Astrocyte (in vitro differentiated cells and primary cell): ENCODE measurements at regions not wholly inside any gene's neighbourhood (a gene's known extent, or its start where the extent isn't known, plus 50 kb on each side); places are given as distances from the start of the nearest gene placed in this dataset.

Source experiments
- EZH2 ChIP-seq: IDR thresholded peaks from 2 replicates; pipeline ENCODE4 v1.6.1; 2012; ENCODE audit warnings: mild to moderate bottlenecking, low read length, inconsistent platforms; ENCODE audit not compliant: insufficient read depth
- TF ChIP-seq, protein P1 (sequence below): IDR thresholded peaks from 2 replicates; pipeline ENCODE4 v1.5.1; 2011; ENCODE audit warnings: low read depth, mild to moderate bottlenecking, inconsistent platforms, low read length, moderate library complexity; ENCODE audit not compliant: insufficient read depth

DNA sequence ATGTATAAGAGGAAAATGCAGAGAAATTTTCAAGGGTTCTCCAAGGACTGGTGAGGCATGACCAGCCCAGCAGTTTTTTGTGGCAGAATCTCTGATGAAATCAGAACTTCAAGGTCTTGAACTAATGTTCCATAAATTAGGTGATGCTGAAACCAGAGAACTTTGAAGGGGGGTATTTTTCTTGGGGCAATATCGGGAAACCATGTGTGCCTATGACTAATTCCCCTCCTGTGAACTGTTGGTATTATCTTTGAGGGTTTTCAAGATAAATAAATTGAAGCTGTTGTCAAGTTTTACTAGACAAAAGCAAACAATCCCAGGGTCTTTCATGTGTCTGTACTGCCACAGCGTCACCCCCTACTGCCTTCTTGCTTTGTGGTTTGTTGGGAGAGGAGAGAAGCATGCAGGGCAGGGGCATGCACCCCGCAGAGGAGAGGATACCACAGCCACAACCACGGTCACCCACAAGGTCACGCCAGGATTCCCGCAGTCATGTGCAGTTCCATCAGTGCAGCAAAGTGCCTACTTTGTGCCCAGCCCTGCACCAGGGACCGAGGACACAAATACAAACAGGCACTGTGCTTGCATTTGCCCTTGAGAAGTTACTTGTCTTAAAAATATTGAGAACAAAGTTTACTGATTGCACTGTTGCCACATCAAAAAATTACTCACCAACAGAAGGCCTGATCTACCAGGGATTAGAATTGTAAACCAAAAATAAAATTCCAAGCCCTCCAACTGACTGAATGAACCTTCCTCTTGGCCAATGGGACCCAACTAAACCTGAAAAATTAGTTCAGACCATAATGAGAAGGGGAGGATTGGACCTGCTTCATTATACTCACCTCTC lies 413.3 kb upstream of the TRIB2 start:
- TF ChIP-seq, protein P1, sequence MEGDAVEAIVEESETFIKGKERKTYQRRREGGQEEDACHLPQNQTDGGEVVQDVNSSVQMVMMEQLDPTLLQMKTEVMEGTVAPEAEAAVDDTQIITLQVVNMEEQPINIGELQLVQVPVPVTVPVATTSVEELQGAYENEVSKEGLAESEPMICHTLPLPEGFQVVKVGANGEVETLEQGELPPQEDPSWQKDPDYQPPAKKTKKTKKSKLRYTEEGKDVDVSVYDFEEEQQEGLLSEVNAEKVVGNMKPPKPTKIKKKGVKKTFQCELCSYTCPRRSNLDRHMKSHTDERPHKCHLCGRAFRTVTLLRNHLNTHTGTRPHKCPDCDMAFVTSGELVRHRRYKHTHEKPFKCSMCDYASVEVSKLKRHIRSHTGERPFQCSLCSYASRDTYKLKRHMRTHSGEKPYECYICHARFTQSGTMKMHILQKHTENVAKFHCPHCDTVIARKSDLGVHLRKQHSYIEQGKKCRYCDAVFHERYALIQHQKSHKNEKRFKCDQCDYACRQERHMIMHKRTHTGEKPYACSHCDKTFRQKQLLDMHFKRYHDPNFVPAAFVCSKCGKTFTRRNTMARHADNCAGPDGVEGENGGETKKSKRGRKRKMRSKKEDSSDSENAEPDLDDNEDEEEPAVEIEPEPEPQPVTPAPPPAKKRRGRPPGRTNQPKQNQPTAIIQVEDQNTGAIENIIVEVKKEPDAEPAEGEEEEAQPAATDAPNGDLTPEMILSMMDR: no peak
- no peak for TF ChIP-seq EZH2
